ENCODE measurements at regions not wholly inside any gene's neighbourhood (a gene's known extent, or its start where the extent isn't known, plus 50 kb on each side); places are given as distances from the start of the nearest gene placed in this dataset.

- TF ChIP-seq SPI1 (IDR thresholded peaks at IDR 0.05; ENCODE audit: low read depth, low read length) (no peak), TAF1 (IDR thresholded peaks at IDR 0.05; ENCODE audit: low read depth, low read length) (no peak), POLR2A (IDR thresholded peaks at IDR 0.05; ENCODE audit: low read depth, low read length) (no peak), POLR2AphosphoS5 (IDR thresholded peaks at IDR 0.05; ENCODE audit: low read depth, low read length) (no peak), PAX5 (IDR thresholded peaks at IDR 0.05; ENCODE audit: insufficient read depth, low read length, severe bottlenecking) (no peak), POU2F2 (IDR thresholded peaks at IDR 0.05; ENCODE audit: low read depth, low read length) (no peak)
These were observed 70.3 kb downstream of the TNFSF18 start for GRCh38 chr1:172980456-172980855.
